Activated T-cell treated with anti-CD3 and anti-CD28 coated beads, Interleukin-2, amount 50 U/mL, for 72 hours (primary cell): ENCODE measurements at regions not wholly inside any gene's neighbourhood (a gene's known extent, or its start where the extent isn't known, plus 50 kb on each side); places are given as distances from the start of the nearest gene placed in this dataset.

Experiments used
- ATAC-seq, 2 donors: fragments of 150-1000 bp; cut with Tn5 transposase; replicated peaks in 1 of 2; 2 replicates each; pipeline ENCODE4 v1.10.0; 2021; ENCODE audit warnings: moderate library complexity in 2 of 2, mild to moderate bottlenecking in 1 of 2
- DNase-seq, 2 donors: peaks; one replicate each; pipeline ENCODE4 v3.0.0; 2021 to 2022; ENCODE audit warnings: mixed read lengths in 1 of 2
- H3K27ac Mint-ChIP-seq: one replicate; pipeline ENCODE4 v1.8.0; 2022; ENCODE audit warnings: mild to moderate bottlenecking, moderate library complexity, mixed read lengths
- H3K27me3 Mint-ChIP-seq: one replicate; pipeline ENCODE4 v1.8.0; 2022; ENCODE audit warnings: low read depth, mixed read lengths
- H3K36me3 Mint-ChIP-seq, 2 donors: one replicate each; pipeline ENCODE4 v1.8.0; 2022; ENCODE audit warnings: mixed read lengths in 2 of 2, mild to moderate bottlenecking in 1 of 2; ENCODE audit not compliant: insufficient read depth in 2 of 2
- H3K4me1 Mint-ChIP-seq: one replicate; pipeline ENCODE4 v1.8.0; 2022; ENCODE audit warnings: low read depth, mixed read lengths
- H3K4me3 Mint-ChIP-seq, 2 donors: one replicate each; pipeline ENCODE4 v1.8.0; 2022; ENCODE audit warnings: mild to moderate bottlenecking in 2 of 2, mixed read lengths in 2 of 2, moderate library complexity in 2 of 2
- H3K9me3 Mint-ChIP-seq, 2 donors: one replicate each; pipeline ENCODE4 v1.8.0; 2022; ENCODE audit warnings: mixed read lengths in 2 of 2

- H3K36me3 Mint-ChIP-seq = no peaks in the 10 kb centered on the region
- DNase-seq = no peak
- H3K4me3 Mint-ChIP-seq = no peak overlapping the region
- H3K27me3 Mint-ChIP-seq = peaks cover 33% of the 10 kb centered on the region
- H3K27ac Mint-ChIP-seq = no peak overlapping the region
- H3K9me3 Mint-ChIP-seq = peaks cover 0 to 1% of the 10 kb centered on the region in 2 donors
- H3K4me1 Mint-ChIP-seq = no peaks in the 10 kb centered on the region
- ATAC-seq = no peak
These were observed 403.2 kb upstream of the SGCD start for GRCh38 chr5:155923784-155924183.

GRCh38 chr5:155926031-155926430 is 400.9 kb upstream of the SGCD start:
- DNase-seq (no peak), ATAC-seq (no peak)
- Mint-ChIP-seq H3K27ac (no peak overlapping the region), H3K36me3 (no peaks in the 10 kb centered on the region), H3K9me3 (peaks cover 0 to 1% of the 10 kb centered on the region in 2 donors), H3K27me3 (peaks cover 33% of the 10 kb centered on the region), H3K4me3 (no peak overlapping the region), H3K4me1 (no peaks in the 10 kb centered on the region)

GRCh38 chr5:155926766-155927165 is 400.2 kb upstream of the SGCD start:
- H3K9me3 Mint-ChIP-seq = peaks cover 0 to 1% of the 10 kb centered on the region in 2 donors
- H3K4me3 Mint-ChIP-seq = no peak overlapping the region
- peaks cover 27% of the 10 kb centered on the region for H3K27me3 Mint-ChIP-seq
- DNase-seq (no peak), ATAC-seq (no peak)
- no peaks in the 10 kb centered on the region for H3K36me3 Mint-ChIP-seq
- no peak overlapping the region for H3K27ac Mint-ChIP-seq
- no peaks in the 10 kb centered on the region for H3K4me1 Mint-ChIP-seq

- no peak for DNase-seq
- Mint-ChIP-seq H3K36me3 (no peaks in the 10 kb centered on the region), H3K9me3 (peaks cover 0 to 1% of the 10 kb centered on the region in 2 donors), H3K27me3 (peaks cover 19% of the 10 kb centered on the region), H3K4me3 (no peak overlapping the region), H3K27ac (no peak overlapping the region), H3K4me1 (no peaks in the 10 kb centered on the region)
- ATAC-seq = no peak
These were observed 397.9 kb upstream of the SGCD start for GRCh38 chr5:155929112-155929511.

GRCh38 chr5:155934964-155935363 is 392.0 kb upstream of the SGCD start:
- H3K27me3 Mint-ChIP-seq = peaks cover 11% of the 10 kb centered on the region

GRCh38 chr5:155935723-155936122 is 391.2 kb upstream of the SGCD start:
- peaks cover 7% of the 10 kb centered on the region for H3K27me3 Mint-ChIP-seq
- H3K9me3 Mint-ChIP-seq = no peaks in the 10 kb centered on the region
- H3K4me3 Mint-ChIP-seq = no peak overlapping the region
- no peaks in the 10 kb centered on the region for H3K36me3 Mint-ChIP-seq
- ATAC-seq (no peak), DNase-seq (no peak)
- H3K27ac Mint-ChIP-seq = no peak overlapping the region
- no peaks in the 10 kb centered on the region for H3K4me1 Mint-ChIP-seq

More at GRCh38 chr5:155934964-155935363, 392.0 kb upstream of the SGCD start:
- Mint-ChIP-seq H3K4me1 (no peaks in the 10 kb centered on the region), H3K4me3 (no peak overlapping the region), H3K27ac (no peak overlapping the region), H3K36me3 (no peaks in the 10 kb centered on the region), H3K9me3 (no peaks in the 10 kb centered on the region)
- no peak for ATAC-seq
- no peak for DNase-seq

- no peaks in the 10 kb centered on the region for H3K4me1 Mint-ChIP-seq
- no peak overlapping the region for H3K4me3 Mint-ChIP-seq
- no peaks in the 10 kb centered on the region for H3K36me3 Mint-ChIP-seq
- H3K9me3 Mint-ChIP-seq = no peaks in the 10 kb centered on the region
- no peak overlapping the region for H3K27ac Mint-ChIP-seq
- peaks cover 7% of the 10 kb centered on the region for H3K27me3 Mint-ChIP-seq
- DNase-seq = no peak
- no peak for ATAC-seq
These were observed 390.2 kb upstream of the SGCD start for GRCh38 chr5:155936520-155937406.

- H3K4me3 Mint-ChIP-seq = no peak overlapping the region
- no peaks in the 10 kb centered on the region for H3K36me3 Mint-ChIP-seq
- ATAC-seq = no peak
- no peak overlapping the region for H3K27ac Mint-ChIP-seq
- no peak for DNase-seq
- H3K27me3 Mint-ChIP-seq = peaks cover 7% of the 10 kb centered on the region
- no peaks in the 10 kb centered on the region for H3K4me1 Mint-ChIP-seq
- H3K9me3 Mint-ChIP-seq = no peaks in the 10 kb centered on the region
These were observed 388.9 kb upstream of the SGCD start for GRCh38 chr5:155938051-155938450.

- no peaks in the 10 kb centered on the region for H3K36me3 Mint-ChIP-seq
These were observed 385.6 kb upstream of the SGCD start for GRCh38 chr5:155941340-155941739.

GRCh38 chr5:155943516-155944407 is 383.2 kb upstream of the SGCD start:
- peaks cover 26% of the 10 kb centered on the region for H3K27me3 Mint-ChIP-seq
- H3K27ac Mint-ChIP-seq = no peak overlapping the region
- DNase-seq (peak; percentile 35 to 39), ATAC-seq (peak; percentile 70 to 72)
- no peaks in the 10 kb centered on the region for H3K36me3 Mint-ChIP-seq
- H3K4me1 Mint-ChIP-seq = no peaks in the 10 kb centered on the region
- H3K9me3 Mint-ChIP-seq = no peaks in the 10 kb centered on the region
- H3K4me3 Mint-ChIP-seq = no peak overlapping the region

More at GRCh38 chr5:155941340-155941739, 385.6 kb upstream of the SGCD start:
- Mint-ChIP-seq H3K27me3 (peaks cover 14% of the 10 kb centered on the region), H3K27ac (no peak overlapping the region), H3K4me3 (no peak overlapping the region), H3K4me1 (no peaks in the 10 kb centered on the region), H3K9me3 (no peaks in the 10 kb centered on the region)
- DNase-seq (no peak), ATAC-seq (no peak)

- Mint-ChIP-seq H3K27ac (no peak overlapping the region), H3K36me3 (no peaks in the 10 kb centered on the region), H3K4me3 (no peak overlapping the region), H3K27me3 (peaks cover 37% of the 10 kb centered on the region), H3K9me3 (no peaks in the 10 kb centered on the region), H3K4me1 (no peaks in the 10 kb centered on the region)
- no peak for DNase-seq
- ATAC-seq = no peak
These were observed 379.4 kb upstream of the SGCD start for GRCh38 chr5:155947394-155948062.

GRCh38 chr5:155948576-155948975 is 378.4 kb upstream of the SGCD start:
- DNase-seq (no peak), ATAC-seq (no peak)
- Mint-ChIP-seq H3K4me3 (no peak overlapping the region), H3K27ac (no peak overlapping the region), H3K27me3 (peaks cover 37% of the 10 kb centered on the region), H3K4me1 (peaks cover 4% of the 10 kb centered on the region), H3K36me3 (no peaks in the 10 kb centered on the region), H3K9me3 (no peaks in the 10 kb centered on the region)
